GM21515 (cell line): ENCODE measurements at regions not wholly inside any gene's neighbourhood (a gene's known extent, or its start where the extent isn't known, plus 50 kb on each side); places are given as distances from the start of the nearest gene placed in this dataset.

Experiments
- ATAC-seq: cut with Tn5 transposase; IDR thresholded peaks from one replicate; pipeline ENCODE4 v1.9.1; 2021; ENCODE audit not compliant: unreplicated experiment

DNA sequence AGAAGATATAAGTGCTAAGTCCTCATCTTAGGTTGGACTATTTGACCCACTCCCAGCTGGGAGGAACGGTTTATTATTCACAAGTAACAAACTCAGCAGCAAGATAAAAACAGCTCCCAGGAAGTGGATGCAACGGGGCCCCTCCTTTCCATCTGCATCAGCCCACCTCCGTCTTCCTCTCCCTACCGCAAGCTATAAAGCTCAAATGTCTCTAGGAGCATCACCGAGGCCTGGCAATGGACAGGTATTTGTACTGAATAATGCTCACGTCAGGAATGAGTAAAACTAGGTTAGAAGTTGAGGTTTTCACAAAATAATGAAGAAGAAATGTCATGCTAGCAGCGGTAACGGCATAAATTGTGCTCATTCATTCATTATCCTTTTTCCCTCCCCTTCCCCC is 408.7 kb upstream of the PSMD7 start:
- no peak for ATAC-seq

GRCh38 chr16:73886426-73886825 is 410.2 kb upstream of the PSMD7 start:
- no peak for ATAC-seq

DNA sequence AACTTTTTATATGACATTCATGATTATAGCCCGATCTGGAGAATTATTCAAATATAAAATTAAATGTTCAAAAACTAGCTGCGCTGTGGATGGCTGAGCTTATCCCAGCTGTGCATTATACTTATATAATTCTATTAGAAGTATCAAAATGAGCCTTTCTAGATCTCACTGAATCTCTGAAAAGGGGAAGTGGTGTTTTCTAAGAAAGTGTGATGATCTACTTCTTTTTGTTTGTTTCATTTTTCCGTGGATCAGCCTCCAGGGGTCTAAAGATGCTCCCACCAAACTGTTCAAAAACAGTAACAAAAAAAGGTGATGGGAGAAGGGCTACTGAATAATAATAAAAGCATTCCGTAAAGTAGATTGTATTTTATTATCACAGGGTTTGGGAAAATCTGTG is 411.3 kb upstream of the PSMD7 start:
- no peak for ATAC-seq

GRCh38 chr16:73883841-73884240 is 412.8 kb upstream of the PSMD7 start:
- ATAC-seq, result no peak

DNA sequence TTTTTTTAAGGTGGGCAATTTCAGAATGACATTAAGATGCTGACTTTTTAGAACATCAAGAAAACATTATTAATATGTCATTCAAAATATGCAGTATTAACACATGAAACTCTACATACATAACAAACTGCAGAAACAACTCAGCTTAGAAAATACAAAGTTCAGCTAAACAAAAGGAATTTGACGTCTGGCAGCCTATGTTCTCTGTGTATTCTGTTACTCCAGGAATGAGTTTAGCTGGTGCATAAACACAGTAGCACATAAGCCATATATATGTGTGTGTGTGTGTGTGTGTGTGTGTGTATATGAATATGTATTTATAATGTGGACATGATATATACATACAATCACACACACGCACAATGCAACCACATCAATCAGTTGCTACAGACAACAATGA is 413.5 kb upstream of the PSMD7 start:
- ATAC-seq, result no peak

GRCh38 chr16:73882651-73883050 is 414.0 kb upstream of the PSMD7 start:
- ATAC-seq, result no peak

GRCh38 chr16:73882033-73882432 is 414.6 kb upstream of the PSMD7 start:
- no peak for ATAC-seq

GRCh38 chr16:73879621-73880020 is 417.0 kb upstream of the PSMD7 start:
- no peak for ATAC-seq

- ATAC-seq, result no peak
Observed at GRCh38 chr16:73878611-73879010, 418.0 kb upstream of the PSMD7 start.

- ATAC-seq, result no peak
Observed at GRCh38 chr16:73877150-73877549, 419.5 kb upstream of the PSMD7 start.

DNA sequence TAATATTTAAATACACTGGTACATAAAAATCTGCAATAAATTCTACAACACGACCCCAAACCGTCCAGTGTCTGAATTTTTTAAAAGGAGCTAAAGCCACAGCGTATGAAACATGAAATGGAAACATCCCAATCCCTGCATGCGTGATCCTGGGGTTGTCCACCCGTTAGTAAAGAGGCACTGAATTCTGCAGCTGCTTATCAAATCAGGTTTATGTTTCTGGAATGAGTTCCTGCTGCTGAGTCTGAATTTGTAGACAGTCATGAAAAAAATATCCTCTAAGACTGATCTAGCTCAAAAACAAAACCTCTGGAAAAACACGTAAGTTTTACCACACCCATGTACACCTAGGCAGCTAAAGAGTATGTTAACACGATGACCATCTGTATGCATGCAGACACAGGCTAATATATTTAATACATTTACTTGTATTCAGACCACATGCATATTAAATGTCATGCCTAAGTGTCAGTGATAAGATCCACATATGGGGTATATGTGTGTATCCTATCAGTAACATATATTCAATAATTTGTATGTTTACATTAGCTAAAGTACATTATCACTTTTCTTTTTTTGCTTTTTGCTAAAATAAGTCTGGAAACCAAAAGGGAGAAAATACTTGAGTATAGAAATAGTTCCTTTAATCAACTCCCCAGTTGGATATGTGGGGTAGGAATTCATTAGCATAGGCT is 420.5 kb upstream of the PSMD7 start:
- ATAC-seq, result no peak

- no peak for ATAC-seq
Observed at GRCh38 chr16:73874324-73874723, 422.3 kb upstream of the PSMD7 start.

- no peak for ATAC-seq
Observed at GRCh38 chr16:73873643-73874042, 423.0 kb upstream of the PSMD7 start.

DNA sequence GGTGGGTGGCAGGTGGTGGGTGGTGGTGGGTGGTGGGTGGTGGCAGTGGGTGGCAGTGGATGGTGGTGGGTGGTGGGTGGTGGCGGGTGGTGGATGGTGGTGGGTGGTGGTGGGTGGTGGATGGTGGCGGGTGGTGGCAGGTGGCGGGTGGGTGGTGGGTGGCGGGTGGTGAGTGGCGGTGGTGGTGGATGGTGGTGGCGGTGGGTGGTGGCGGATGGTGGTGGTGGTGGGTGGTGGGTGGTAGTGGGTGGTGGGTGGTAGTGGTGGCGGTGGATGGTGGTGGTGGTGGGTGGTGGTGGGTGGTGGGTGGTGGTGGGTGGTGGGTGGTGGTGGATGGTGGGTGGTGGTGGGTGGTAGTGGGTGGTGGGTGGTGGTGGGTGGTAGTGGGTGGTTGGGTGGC is 423.8 kb upstream of the PSMD7 start:
- no peak for ATAC-seq

DNA sequence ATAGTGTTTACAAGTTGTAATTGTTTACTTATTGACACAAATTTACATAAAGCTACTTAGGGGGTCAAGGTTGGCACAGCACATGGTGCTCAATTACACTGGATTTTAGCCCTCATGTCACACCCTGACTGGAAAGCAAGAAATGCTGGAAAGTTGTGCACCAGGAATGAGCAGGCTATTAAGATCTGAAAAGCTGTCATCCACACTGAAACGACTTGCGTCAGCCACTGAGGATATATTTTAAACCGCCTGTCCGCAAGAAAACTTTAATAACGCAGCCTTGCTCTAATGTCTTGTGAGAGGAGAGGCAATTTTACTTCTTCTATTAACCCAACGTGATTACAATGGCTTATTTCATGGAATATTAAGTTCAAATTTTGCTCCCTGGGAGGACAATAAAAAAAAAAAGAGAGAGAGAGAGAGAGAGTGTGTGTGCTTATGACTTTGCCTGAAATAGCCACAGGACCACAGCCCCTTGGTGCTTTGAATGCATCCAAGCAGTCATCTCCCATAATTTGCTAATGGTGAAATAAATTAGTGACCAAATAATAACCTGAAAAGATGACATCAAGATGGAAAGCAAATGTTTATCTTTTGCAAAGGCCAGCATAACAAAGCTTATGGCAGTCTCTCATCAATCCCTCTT is 425.4 kb upstream of the PSMD7 start:
- ATAC-seq, result no peak

- ATAC-seq, result no peak
Observed at GRCh38 chr16:73869126-73869525, 427.5 kb upstream of the PSMD7 start.

DNA sequence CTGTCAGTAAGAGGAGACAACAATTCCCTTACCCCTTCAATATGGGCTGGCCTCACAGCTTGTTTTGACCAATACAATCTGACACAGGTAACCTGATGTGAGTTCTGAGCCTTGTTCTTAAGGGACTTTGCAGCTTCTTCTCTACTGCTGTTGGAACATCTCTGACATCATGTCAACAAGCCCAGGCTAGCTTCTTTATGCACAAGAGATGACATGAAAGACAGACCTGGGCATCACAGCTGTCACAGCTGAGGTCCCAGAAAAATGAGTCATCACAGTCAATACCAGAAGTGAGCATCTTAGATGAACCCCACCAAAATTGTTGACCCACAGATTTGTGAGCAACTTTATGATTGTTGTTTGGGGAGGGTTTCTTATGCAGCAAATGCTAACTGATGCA is 431.7 kb upstream of the PSMD7 start:
- ATAC-seq, result no peak

GRCh38 chr16:73858326-73858725 is 438.3 kb upstream of the PSMD7 start:
- ATAC-seq, result no peak

- ATAC-seq, result no peak
Observed at GRCh38 chr16:73853968-73854367, 442.6 kb upstream of the PSMD7 start.

GRCh38 chr16:73852561-73852960 is 444.1 kb upstream of the PSMD7 start:
- no peak for ATAC-seq

- no peak for ATAC-seq
Observed at GRCh38 chr16:73848993-73849392, 447.6 kb upstream of the PSMD7 start.

DNA sequence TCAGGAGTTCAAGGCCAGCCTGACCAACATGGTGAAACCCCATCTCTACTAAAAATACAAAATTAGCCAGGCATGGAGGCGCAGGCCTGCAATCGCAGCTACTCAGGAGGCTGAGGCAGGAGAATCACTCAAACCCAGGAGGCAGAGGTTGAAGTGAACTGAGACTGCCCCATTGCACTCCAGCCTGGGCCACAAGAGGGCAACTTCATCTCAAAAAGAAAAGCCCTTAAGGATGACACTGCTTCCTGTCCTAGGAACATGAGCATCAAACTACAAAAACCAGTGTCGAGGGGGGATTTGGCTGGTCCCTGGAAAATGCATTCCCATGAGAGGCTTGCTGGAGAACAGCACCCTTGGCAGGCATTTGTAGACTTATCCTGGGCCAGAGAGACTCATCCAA is 449.5 kb upstream of the PSMD7 start:
- no peak for ATAC-seq

- ATAC-seq, result no peak
Observed at GRCh38 chr16:73846356-73846755, 450.3 kb upstream of the PSMD7 start.
